ENCODE measurements at regions not wholly inside any gene's neighbourhood (a gene's known extent, or its start where the extent isn't known, plus 50 kb on each side); places are given as distances from the start of the nearest gene placed in this dataset.
A peak's percentile ranks its signal among the peaks of the same experiment; 100 is the strongest.

DNA sequence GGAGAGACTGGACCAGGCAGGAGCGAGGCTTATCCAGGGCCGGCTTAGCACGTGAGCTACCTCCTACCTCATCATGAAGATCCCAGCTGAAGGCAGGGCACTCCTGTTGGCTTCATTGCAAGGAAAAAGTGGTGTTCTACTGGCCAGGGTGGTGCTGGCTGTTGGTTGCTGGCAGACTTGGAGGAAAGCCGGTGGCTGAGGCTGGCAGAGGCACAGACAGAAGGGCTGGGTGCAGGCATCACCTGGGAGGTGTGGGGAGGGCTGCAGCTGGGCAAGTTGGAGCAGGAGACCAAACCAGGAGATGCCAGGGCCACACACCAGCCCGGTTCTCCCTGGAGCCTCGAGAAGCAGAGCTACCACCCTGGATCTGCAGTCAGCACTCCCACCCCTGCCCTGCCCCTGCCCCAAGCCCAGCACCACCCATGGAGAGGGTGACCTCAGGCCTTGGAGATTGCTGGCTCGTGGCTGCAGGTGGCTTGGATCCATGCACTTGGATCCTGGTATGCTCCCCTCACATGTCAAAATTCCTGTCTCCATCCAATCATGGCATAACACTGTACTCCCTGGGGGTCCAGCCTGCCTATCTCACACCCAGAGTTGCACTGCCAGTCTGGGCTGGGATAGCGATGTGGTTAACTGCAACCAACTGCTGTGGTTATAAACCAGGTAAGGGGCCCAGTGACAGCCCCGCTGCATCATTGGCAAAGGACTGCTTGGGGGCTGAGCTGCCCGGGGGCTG lies 49.7 kb downstream of the GLI2 start:
- DNase-seq (ENCODE audit: low read depth), result no peak

DNA sequence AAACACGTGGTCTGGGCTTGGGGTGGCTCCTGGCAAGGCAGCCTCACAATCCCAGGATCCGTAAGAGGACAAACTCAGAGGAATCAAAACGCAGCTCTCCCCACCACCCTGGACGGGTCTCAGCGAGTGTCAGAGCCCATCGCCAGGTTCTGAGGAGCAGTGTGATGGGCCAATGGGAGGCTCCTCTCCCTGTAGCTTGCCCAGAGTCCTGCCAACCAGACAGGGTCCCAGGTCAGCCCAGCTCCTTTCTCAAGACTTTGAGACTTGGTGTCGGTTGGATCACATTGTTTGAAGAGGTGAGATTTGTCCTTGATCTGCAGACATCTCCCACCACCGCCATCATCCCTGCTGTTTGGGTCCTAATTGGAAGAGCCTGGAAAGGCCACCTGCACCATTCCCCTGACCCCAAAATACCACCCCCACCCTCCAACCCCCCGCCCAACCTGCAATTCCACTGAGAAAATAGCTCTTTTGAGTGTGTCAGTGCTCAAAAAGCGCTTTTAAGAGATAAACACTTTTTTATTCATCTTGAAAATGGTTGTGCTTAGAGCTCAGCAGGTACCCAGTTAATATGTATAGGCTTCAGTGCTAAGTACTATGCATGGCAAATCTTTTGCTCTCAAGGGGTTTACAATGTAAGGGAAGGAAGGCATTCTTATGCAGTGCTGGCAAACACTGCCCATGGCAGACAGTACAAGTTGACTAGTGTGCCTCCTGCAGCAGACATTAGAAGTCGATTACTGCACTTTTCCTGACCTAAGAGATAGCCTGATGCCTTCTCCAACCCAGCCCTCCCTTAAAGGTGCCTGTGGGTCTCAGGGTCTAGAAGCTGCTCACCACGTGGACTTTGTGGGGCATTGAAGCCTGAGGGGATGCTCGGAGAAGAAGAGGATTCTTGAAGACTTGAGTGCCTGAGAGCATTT lies 50.6 kb downstream of the GLI2 start:
- no peak for DNase-seq (ENCODE audit: low read depth)

DNA sequence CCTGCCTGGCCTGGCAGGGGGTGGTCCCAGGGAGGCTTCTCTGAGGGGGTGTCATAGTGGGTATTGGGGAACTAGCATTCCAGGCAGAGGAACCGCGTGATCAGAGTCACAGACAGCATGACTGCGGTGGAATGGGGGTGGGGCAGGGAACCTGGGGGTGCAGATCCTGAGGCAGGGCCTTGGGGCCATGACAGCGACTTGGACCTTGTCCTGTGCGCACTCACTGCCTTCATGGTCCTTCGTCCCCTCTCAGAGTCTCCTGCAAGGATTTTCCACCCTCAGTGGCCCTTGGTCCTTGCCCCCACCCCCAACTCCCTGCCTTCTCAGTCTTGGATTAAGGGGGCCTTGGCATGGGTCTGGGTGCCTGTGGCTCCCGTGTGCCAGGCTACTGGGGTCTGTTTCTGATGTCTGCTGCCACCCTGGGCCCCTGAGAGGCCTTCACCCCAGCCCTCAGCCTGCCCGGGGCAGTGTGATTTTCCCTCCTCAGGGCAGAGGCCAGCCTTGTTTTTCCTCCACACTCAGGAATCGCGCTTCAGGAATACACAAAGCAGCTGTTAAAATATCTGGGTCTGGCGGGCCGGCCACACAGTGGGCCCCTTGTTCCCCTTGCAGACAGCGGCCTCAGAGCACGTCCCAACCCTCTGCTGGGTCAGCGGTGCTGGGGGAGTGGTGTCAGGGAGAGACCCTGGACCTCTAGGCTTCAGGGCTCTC lies 51.6 kb downstream of the GLI2 start:
- no peak for DNase-seq (ENCODE audit: low read depth)

DNA sequence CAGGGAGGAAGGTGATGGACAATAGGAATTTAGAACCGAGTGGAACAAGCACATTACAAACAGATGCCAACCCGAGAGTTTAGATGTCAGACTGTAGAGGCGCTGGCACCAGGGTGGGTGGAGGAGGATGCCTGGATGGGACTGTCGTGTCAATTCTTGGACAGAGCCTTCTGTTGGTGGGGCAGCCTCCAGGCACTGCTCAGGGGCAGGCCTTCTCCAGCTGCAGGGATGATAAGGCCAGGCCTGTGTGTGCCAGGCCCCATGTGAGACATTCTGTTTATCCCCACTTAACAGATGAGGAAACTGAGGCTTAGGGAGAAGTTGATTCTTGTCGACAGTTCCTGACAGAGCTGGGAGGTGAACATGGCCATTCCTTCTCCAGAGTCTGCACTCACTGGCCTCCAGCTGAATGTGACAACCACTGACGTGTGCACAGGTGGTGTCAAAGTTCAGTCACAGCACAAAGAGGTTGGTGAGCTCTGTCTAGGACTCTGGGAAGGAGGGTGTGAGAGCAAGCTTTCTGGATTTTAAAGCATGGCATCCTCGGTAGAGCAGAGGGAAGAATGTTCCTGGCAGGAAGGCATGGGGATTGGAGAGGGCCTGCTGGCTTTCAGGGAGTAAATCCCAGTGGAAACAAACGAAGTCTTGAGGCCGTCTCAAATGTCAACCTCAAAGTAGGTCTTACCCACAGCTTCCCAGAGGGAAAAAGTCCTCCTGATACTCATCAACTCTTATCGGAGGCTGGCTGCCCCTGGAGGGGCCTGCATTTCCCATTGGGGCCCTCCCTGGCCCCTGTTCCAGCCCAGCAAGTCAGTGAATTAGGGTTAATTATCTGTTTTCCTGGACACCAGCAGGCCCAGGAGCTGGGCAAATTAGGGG lies 52.4 kb downstream of the GLI2 start:
- no peak for DNase-seq (ENCODE audit: low read depth)

DNA sequence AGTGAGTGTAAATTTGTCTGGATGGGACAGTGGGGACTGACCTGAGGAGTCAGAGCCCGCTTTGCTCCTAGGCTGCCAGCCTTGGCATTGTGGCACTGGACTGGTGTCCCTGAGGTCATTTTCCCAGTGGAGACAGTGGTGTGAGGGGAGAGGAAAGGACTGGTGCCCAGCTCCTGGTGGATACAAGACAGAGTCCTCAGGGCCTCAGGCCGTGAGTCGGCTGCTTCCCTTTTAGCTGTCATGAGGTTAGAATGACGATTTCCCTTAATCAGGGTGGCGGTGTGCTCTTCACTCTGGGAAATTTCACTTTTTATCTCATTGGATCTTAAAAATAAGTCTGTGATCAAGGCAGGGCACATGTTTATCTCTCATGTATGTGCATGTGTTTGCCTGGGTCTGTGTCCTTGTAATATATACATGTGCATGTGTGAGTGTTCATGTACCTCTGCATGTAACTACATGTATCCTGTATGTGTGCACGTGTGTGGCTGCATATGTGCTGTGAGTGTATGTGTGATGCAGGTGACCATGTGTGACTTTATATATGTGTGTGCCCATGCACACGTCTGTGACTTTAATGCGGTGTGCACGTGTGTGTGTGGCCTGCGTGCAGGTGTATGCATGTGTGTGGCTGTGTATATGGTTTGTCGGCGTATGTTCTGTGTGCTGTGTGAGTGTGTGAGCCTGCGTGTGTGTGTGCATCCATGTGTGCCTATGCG lies 55.7 kb downstream of the GLI2 start:
- DNase-seq (ENCODE audit: low read depth), result no peak

DNA sequence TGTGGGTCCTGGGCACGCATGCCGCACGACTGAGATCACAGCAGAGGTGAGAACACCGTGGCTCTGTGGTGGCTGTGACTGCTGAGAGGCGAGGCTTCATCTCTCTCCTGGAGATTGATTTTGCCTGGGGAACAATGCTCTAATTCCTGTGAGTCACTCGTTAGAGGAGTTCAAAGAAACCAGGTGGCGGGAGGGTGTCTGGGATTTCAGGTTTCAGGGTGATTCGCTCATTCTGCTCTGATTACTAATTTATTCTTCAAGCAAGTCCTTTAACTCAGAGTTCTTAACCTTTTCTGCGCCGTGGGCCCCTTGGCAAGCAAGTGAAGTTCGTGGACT lies 56.3 kb downstream of the GLI2 start:
- no peak for DNase-seq (ENCODE audit: low read depth)

DNA sequence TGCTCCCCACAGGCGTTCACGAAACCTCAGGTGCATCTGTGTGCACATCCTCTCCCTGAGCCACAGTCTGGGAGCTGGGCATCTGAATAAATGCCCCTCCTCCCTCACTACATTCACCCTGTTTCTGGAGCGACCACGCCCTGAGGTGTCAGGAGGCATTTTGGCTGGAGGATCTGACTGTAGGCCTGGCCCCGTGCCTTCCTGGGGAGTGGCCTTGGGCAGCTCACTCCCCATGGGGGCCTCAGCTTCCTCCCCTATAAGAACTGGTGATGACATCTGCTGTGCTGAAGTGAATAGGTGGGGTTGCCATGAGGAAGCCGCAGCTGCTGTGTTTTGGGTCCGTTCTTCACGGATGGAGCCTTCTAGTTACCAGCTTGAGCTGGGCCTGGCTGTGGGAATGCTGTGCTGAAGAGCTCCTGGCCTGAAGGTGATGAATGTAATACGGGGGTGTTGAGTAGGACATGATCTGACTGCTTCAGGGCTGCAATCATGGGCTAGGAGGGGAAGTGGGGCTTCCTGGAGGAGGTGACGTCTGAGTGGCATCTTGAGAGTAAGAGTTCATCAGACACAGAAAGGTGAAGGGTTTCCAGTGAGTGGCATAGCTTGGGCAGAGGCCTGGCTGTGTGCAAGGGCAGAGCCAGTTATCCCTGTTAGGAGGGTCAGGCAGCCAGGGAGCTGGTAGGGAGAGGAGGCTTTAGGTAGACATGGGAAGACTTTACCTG lies 58.2 kb downstream of the GLI2 start:
- DNase-seq (ENCODE audit: low read depth), result no peak

DNA sequence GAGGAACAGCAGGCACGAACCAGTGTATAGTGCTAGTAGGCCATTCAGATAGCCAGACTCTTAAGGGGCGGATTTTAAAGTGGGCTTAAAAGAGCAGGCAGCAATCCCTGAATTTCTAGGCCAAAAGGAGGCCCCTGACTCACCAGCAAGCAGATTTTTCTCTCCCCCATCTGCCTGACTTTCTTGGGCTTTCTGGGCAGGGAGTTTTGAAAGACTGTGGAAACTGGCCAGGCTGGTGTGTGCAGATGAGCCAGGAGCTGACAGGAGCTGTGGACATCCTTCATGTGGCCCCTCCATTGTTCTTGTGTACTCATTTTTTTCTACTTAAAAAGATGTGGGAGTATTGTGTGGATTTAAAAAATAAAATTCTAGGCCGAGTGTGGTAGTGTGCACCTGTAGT lies 59.0 kb downstream of the GLI2 start:
- DNase-seq (ENCODE audit: low read depth), result peak; percentile 89

DNA sequence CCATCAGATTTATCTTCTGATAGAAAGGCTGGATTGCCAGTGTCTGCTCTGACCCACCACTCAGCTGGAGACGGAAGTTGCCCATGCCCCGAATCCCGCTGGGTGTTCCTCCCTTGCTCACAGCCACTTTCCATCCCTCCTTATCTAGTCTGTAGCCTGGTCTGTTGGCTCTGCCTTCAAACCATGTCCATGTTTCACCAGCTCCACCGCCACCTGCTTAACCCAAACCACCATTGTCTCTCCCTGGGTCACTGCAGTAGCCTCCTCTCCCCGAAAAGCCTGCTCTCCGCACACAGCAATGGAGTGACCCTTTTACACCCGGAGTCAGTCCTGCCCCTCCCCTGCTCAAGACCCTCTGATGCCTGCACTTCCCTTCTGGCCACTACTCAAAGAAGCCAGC lies 60.4 kb downstream of the GLI2 start:
- DNase-seq (ENCODE audit: low read depth), result no peak

DNA sequence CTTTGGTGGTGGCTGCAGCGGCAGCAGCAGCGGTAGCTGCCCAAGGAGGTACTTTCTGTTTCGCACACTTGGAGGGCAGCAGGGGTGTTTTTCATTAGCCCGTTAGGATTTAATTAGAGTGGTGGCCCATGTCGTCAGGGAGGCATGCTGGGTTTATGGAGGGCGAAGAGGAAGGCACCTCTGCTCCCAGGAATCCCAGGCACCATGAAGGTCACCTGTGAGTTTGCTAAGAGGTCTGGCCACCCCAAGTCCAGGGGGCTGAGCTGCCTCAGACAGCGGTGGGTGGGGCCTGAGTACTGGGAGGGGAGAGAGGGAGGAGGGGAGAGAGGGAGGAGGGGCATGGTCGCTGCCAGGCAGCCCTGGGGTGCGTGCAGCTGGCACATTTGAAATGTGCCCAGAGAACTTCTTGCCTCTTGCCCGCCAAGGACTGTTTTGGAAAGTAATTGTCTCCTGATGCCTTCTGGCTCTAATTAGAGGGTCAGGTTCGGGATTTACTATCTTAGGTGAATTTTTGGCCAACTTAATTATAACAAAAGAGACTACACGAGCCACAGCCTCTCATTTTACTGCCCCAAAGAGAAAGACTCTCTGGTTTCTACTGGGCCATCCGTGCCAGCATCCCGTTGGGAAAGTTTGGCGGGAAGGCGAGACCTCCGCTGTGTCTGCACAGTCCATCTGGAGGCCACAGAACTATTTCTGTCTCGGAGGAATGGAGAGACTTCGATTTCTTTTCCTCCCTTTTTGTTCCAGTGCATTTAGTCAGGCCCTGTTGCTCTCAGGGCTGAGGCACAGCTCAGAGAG lies 62.0 kb downstream of the GLI2 start:
- DNase-seq (ENCODE audit: low read depth), result no peak

DNA sequence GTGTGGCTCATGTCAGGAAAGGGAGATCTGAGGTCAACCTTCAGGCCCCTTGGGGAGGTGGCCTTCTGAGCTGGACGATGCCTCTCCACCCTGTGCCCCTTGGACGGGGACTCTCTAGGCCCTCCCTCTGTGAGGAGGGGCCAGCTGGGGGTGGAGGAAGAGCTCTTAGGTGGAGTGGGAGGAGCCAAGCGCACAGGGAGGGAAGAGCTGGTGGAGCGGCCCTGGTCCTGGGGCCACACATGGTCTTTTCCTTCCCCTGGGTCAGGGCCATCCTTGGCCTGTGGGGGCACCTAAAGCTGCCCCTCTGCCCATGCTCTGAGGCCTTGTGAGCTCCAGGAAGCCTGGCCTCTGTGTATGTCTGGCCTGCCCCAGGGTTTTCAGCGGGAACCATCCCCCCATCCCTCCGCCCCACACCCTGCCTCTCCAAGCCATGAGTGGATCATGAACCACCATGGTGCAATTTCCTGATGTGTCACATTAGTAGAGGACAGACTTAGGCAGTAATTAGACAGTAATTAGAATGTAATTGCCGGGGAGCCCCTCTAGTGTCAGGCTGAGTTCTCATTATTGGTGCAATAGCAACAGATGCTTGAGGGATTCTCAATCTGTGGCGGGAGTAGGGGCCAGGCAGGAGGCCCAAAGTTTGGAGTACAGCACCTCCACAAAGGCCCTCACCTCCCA lies 63.0 kb downstream of the GLI2 start:
- DNase-seq (ENCODE audit: low read depth), result no peak

DNA sequence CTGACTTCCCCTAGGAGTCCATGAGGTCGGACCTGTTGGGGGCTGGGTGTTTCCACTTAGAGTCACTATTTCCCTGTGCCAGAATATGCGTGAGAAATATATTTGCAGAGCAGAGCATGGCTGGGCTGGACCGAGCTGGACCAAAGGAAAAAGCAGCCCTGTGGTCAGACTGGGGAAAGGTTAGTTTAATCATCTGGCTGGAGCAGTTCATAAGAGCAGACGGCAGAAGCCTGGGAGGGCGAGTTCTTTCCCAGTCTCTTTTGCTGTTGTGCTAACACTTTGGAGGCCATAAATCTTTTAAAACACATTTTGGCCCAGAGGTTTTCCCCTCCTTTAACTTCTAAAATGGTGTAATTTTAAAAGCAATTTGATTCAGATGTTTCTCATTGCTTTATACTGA lies 66.5 kb downstream of the GLI2 start:
- DNase-seq (ENCODE audit: low read depth), result peak; percentile 37

DNA sequence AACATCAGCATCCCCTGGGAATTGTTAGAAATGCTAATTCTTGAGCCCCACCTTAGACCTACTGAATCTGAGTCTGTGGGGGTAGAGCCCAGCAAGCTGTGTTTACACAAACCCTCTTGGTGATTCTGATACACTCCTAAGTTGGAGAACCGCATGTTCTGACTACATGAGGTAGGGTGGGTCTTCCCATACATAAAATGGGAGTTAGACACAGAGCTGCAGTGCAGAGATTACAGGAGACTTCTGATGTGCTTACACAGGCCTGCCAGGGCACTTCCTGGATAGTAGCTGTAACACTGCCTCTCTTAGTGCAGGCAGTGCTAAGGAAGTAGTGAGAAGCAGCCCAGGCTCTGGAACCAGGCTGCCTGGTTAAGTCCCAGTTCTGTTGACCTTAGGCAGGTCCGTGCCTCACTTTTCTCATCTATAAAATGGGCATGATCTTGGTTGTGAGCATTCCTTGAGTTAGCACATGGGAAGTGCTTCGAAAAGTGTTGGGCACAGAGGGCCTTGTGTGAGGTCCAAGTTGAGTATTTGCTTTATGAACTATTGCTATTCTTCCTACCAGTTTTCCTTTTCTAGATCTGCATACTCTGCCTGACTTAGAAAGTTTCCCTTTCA lies 67.3 kb downstream of the GLI2 start:
- no peak for DNase-seq (ENCODE audit: low read depth)

DNA sequence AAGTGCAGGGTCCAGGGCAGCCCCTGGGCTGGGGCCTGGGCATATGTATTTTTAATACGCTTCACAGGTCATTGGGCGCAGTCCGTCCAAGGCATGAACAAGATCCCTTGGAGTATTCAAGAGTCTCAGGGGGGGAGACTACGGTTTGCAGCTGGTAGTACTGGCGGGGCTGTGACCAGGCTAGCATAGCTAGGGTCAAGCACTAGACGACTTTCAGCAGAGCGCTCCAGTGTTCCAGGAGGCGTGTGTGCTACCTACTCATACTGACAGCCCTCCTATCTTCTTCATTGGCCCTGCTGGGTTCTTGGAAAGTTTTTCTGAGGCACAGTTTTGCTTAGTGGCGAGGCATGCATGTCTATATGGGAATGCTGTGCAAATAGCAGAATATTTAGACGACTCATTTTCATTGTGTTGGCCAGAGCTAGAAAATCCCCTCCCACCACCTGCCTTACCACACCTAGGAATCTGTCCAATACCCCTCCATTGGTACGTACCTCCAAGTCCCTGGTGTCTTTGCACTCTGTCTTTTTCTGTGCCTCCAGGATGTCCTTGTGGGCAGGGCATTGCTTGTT lies 68.2 kb downstream of the GLI2 start:
- DNase-seq (ENCODE audit: low read depth), result no peak

DNA sequence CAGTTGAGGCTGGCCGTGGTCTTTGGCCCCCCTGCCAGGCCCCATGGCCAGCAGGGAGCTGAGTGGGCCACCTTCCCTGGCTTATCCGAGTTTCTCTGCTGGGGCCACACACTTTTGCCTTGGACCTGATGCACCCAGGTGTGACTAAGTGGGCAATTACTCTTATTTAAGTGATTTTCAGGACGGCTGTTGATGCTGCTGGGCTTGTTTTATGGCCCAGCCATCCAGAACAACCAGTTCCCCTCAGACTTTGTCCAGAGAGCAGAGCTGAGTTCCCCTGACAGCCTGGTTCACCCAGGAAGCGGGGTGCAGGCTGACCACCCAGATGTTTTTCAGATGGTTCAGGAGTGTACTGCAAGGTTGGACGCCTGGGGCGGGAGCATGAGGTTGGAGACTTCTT lies 68.8 kb downstream of the GLI2 start:
- no peak for DNase-seq (ENCODE audit: low read depth)

DNA sequence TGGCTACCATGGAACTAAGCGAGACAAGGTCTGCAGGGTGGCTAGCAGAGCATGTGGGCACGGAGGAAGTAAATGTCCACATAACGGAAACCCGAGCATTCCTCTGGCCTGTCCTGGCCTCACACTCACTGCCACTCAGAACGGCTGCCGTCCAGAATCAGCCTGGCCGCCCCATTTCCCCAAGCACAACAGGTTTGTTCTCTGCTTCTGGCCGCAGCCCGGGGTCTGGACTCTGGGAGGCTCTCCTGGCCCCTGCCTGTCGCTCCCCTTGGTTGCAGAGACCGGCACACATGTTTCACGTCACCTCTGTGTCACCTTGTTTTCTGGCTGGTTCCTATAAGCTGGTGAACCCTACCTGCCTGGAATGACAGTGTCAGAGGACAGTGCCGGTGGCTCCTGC lies 69.3 kb downstream of the GLI2 start:
- no peak for DNase-seq (ENCODE audit: low read depth)

DNA sequence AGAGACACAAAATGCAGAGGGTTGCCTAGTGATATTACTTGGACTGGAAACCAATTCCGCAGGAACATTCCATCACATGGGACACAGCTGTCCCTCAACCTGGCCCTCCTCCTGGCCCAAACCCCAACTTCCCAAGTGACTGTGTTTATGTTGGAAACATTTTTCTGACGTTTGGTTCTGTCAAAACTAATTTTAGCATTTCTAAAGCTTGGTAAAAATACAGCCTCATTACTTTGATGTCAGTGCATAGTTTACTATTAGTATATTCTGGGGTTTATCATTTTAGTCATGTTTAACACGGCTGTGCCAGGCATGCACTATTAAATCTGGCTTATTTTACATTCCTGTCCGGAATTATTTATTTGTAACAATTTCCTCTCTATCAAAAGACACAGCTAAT lies 69.9 kb downstream of the GLI2 start:
- DNase-seq (ENCODE audit: low read depth), result no peak

DNA sequence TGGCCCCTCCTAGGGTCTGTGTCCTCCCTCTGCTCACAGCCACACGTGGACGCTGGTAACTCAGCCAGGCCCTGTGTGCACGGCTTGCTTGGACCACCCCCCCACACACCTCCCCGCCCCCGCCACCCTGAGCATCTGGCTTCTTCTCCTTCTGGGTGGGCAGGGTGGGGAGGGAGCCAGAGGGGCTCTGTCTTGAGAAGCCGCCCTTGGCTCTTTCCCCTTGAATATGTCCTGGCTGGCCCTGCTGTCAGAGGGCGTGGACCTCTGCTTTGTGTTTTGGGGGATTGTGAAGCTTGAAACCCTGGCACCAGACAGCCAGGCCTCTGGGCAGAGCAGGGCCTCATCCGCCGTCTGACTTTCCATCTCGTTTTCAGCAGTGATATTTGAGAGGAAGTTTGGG lies 72.1 kb downstream of the GLI2 start:
- no peak for DNase-seq (ENCODE audit: low read depth)

All from amniotic epithelial cell (primary cell).